NOMO-1 treated with DMSO at 0.1 percent for 48 hours (cell line): ENCODE measurements at regions not wholly inside any gene's neighbourhood (a gene's known extent, or its start where the extent isn't known, plus 50 kb on each side); places are given as distances from the start of the nearest gene placed in this dataset.
"Not testable (repeated sequence)": the region's sequence is repeated elsewhere in the genome, so short reads cannot be mapped to it uniquely, and the experiment has no call there.

Experiments used
- DNase-seq: peaks from one replicate; lab custom pipeline; 2025; ENCODE audit not compliant: unreplicated experiment; lab: John Stamatoyannopoulos, UW

- no peak for DNase-seq
These were observed 53.5 kb downstream of the FSCB start for GRCh38 chr14:44453433-44454171.

GRCh38 chr14:44450232-44450631, 56.9 kb downstream of the FSCB start:
- not testable (repeated sequence) for DNase-seq

- DNase-seq, result no peak
These were observed 57.4 kb downstream of the FSCB start for GRCh38 chr14:44449680-44450079.

- no peak for DNase-seq
These were observed 58.1 kb downstream of the FSCB start for GRCh38 chr14:44448951-44449358.

GRCh38 chr14:44446965-44447364, 60.1 kb downstream of the FSCB start:
- no peak for DNase-seq

GRCh38 chr14:44444454-44444853, 62.6 kb downstream of the FSCB start:
- no peak for DNase-seq

- no peak for DNase-seq
These were observed 68.1 kb downstream of the FSCB start for GRCh38 chr14:44438936-44439335.

GRCh38 chr14:44438221-44438620, 68.9 kb downstream of the FSCB start:
- no peak for DNase-seq

- DNase-seq, result no peak
These were observed 70.6 kb downstream of the FSCB start for GRCh38 chr14:44436458-44436857.

- DNase-seq, result no peak
These were observed 78.7 kb downstream of the FSCB start for GRCh38 chr14:44428231-44428945.

GRCh38 chr14:44422699-44423098, 84.4 kb downstream of the FSCB start:
- DNase-seq, result no peak

GRCh38 chr14:44420226-44420625, 86.9 kb downstream of the FSCB start:
- no peak for DNase-seq

- no peak for DNase-seq
These were observed 88.2 kb downstream of the FSCB start for GRCh38 chr14:44418856-44419255.

GRCh38 chr14:44417809-44418208, 89.3 kb downstream of the FSCB start:
- DNase-seq, result no peak

GRCh38 chr14:44414646-44415045, 92.4 kb downstream of the FSCB start:
- DNase-seq, result no peak

GRCh38 chr14:44412858-44413569, 94.1 kb downstream of the FSCB start:
- no peak for DNase-seq

GRCh38 chr14:44405011-44405486, 102.0 kb downstream of the FSCB start:
- no peak for DNase-seq

GRCh38 chr14:44404599-44404998, 102.5 kb downstream of the FSCB start:
- DNase-seq, result no peak

- DNase-seq, result no peak
These were observed 103.0 kb downstream of the FSCB start for GRCh38 chr14:44404036-44404435.

- DNase-seq, result no peak
These were observed 103.9 kb downstream of the FSCB start for GRCh38 chr14:44403193-44403592.

- DNase-seq, result peak; percentile 10
These were observed 110.9 kb downstream of the FSCB start for GRCh38 chr14:44396226-44396625.

- no peak for DNase-seq
These were observed 114.1 kb downstream of the FSCB start for GRCh38 chr14:44392984-44393383.
